Erythroblast (primary cell): ENCODE measurements at regions not wholly inside any gene's neighbourhood (a gene's known extent, or its start where the extent isn't known, plus 50 kb on each side); places are given as distances from the start of the nearest gene placed in this dataset.

Experiments used
- DNase-seq, 2 experiments: peaks; one replicate each; lab custom pipeline; 2025; lab: John Stamatoyannopoulos, UW
- GATA1 ChIP-seq: IDR thresholded peaks from 2 replicates; pipeline ENCODE4 v1.6.1; 2011; ENCODE audit warnings: low read depth, mild to moderate bottlenecking, control low read depth, low read length, moderate library complexity
- POLR2A ChIP-seq: IDR thresholded peaks from 2 replicates; pipeline ENCODE4 v1.6.1; 2011; ENCODE audit warnings: mild to moderate bottlenecking, low read length

DNA sequence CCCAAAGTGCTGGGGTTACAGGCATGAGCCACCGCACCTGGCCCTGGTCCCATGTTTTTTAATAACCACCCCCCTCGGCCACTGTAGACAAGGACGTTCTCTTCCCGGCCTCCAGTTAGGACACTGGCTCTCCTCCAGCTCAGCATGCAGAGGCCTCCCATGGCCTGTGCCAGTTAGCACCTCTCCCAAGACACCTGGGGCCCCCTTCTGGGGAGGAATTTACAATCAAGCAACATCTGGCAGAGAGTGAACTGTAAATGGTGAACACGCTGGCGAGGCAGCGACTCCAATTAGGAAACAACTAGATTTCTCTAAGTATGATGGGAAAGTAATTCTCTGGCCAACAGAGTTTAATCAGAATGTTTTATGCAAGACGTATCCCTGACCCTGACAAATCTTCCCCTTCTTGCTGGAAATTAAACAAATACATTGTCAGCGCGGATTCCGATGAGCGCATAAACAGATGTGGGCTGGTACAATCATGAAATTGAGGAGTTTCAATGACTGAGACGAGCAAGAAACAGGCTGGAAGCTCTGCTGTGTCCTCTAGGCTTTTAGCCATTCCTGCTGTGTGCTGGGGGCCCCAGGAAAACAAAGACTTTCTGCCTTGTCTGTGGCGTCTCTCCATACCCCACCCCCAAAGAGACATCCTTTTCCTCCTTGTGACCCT is 61.7 kb upstream of the DLK1 start:
- DNase-seq, result no peak
- TF ChIP-seq POLR2A, result no peak
- TF ChIP-seq GATA1, result no peak

DNA sequence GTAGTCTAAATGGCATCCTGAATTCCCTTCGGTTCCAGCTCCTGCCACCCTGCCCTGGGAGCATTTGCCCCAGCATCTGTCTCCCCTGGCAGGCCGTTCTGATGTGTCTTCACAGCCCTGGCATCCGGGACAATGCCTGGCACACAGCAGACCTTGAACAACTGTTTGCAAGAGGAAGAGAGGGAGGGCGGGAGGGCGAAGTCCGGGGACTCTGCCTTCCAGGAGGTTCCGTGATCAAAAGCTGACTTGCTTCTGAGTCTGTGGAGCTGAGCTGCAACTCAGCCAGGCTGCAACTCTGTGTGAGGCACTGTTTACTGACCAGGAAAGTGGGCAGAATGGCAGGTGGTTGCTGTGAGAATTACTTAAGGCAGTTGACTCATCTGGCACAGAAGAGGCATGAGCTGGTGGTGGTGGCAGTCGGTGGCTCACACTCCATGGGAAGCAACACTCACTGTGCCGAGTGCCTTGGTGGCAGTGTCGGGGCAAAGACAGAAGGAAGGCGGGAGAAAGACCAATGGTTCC is 61.1 kb upstream of the DLK1 start:
- no peak for DNase-seq
- no peak for TF ChIP-seq POLR2A
- TF ChIP-seq GATA1, result no peak

DNA sequence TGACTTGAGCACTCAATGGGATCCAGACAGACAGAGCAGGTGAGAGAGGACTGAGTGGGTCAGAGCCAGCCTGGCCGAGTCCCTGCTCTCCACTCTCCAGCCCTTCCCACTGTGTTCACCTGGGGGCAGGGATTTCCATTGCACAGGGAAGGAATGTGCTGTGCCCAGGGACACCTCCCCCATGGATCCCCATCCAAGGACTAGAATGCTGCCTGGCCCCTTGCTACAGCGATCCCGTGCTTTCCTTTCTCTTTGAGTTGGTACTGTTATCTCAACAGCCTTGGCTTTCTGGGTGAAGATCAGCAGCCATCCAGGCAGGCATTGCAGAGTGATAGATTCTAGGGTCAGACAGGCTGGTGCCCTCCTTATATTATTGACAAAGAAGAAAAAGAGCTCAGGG is 60.3 kb upstream of the DLK1 start:
- TF ChIP-seq POLR2A (no peak), GATA1 (no peak)
- DNase-seq, result no peak

DNA sequence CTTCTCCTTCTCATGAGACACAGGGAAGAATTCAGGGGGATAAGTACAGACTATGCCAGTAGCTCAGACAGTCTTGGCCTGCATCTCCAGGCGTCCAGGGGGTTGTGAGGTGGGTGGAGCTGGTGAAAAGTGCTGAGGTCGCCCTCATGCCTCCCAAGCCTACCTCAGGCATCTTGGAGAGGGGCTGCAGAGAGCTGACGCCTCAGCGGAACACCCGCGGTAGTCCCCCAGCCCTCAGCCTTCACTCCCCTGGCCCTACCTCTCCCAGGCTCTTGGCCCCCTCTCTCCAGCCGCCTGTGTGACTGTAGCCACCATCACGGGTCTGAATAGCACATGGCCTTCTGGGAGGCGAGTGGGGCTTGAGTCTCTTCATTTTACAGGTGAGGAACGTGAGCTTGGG is 59.8 kb upstream of the DLK1 start:
- DNase-seq, result no peak
- TF ChIP-seq POLR2A, result no peak
- TF ChIP-seq GATA1, result no peak

DNA sequence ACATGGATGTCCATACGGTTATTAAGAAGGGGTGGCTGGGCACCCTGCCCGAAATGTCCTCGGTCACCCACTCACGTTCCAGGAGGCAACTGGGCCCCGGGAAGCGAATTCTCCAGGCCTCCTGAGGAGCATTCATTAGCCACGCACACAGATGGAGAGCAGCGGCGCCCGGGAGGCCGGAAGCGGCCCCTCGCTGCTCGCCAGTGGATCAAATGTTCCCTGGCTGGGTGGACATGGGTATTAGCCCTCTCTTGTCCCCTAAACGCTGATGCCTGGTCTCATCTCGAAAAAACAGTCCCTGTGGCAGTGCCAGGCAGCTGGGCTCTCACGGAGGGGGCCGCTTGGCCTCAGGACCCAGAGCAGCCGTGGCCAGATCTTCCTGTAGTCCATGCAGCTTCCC is 59.0 kb upstream of the DLK1 start:
- DNase-seq, result no peak
- no peak for TF ChIP-seq POLR2A
- no peak for TF ChIP-seq GATA1

DNA sequence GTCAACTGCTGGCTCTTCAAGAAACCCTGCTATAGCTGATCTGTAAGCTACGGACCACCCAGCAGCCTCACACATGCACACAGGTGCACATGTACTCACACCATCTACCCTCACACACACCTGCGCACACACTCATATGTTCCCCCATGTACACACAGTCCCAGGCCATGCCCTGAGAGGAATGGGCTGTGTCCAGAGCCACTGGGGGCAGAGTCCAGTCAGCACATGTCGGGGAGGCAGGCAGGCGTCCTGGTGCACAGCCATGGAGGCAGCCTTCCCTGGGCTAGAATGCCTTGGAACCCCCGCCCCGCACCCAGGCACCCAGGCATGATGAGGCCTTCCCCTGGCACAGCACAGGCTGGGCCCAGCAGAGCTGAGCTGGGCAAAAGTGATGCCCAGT is 58.3 kb upstream of the DLK1 start:
- DNase-seq, result no peak
- TF ChIP-seq GATA1, result no peak
- TF ChIP-seq POLR2A, result no peak

DNA sequence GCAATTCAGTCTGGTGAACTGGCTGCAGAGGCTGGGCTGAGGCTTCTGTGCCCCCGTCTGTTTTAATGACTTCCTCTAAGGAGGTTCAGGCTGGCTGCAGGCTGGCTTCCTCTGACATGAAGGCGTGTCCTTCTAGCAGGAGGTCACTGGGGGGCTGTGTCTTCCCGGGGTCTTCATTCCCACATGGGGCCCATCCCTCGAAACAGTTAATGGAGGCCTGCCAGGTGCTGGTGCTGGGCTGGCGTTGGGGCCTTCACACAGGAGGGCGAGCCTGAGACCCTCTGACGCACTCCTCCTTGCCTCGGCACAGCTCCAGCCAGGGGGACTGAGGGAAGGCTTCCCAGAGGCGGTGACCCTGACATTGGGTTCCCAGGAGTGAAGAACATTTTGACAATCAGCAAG is 57.7 kb upstream of the DLK1 start:
- no peak for DNase-seq
- TF ChIP-seq POLR2A (no peak), GATA1 (no peak)

DNA sequence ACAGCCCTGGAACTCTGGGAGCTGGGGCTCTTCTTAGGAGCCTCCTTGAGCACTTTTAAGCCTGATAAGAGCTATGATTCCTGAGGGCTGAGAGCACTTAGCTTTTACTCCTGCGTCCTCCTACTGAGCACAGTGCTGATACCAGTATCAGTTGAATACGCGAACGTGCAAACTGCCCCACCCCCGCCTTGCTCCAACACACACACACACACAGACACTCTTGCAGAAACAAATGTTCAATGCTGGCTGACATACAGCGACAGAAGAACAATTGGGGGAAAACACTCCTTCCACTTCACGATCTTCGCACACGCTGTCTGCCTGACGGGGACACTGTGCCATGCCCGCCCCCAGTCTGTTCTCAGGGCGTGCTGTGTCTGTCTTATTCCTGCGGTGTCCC is 57.2 kb upstream of the DLK1 start:
- peak; percentile 52 to 72 for DNase-seq
- TF ChIP-seq POLR2A (no peak), GATA1 (no peak)

DNA sequence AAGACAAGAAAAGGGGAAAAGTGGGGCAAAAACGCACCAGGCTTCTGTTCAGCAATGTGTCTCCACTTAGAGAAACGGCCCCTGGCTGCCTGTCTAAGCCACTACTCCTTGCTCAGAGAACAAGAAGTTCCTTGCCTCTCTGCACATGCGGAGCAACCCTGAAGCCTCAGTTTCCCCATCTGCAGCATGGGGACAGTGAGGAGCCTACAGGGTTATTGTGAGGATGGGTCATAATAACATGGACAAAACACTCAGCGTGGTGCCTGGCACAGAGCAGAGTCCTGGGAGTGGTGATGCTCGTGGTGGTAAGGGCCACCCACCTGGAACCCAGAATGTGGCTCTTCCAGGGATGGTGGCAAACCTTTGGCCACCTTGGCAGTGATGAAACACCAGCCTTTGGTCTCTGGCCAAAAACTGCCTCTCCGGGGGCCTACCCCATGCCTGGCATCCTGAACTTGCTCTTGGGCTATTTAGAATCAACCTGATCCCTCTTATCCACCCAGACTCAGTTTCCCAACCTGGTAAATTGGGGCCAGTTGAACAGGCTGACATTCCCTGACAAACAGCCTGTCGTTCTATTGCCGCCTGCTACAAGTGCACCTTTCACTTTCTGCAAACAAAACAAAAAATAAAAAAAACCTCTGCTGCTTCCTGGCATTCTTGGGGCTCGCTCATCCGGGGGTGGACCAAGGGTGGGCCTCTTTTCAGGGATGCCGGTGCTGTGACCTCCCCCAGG is 56.5 kb upstream of the DLK1 start:
- no peak for TF ChIP-seq POLR2A
- TF ChIP-seq GATA1, result no peak
- DNase-seq, result no peak

DNA sequence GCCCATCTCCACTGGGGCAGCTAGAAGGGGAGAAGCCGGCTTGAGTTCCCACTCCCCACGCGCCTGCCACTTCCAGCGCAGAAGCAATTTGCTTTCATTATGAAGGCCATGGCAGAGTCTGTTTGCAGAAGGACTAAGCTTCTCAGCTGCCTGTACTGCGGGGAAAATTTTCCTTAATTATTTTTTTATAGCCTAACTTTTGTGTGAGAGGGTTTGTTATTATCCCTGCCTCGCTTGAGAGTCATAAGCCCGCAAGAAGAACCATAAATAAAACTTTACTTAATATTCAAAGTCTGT is 56.0 kb upstream of the DLK1 start:
- no peak for TF ChIP-seq POLR2A
- TF ChIP-seq GATA1, result no peak

DNA sequence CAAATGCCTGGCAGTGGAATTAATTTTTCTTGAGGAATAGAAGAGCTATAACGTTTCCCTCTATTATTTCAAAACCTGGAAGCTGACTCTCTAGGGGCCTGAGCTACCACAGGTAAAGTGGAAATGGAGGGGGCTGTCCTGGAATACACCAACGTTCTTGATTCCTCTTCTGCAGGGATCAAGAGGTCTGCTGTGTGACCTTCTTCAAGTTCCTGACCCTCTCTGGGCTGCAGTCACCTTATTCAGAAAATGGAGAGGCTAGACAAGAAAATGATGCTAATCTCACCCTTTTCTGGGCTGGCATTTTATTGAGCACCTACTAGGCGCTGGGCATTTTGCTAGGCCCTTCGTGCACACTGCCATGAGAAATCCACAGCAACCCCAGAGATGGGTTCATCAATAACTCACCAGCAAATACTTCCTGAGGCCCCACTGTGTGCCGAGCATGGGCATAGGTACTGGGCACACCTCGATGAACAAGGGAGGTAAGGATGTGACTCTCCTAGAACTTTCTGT is 55.2 kb upstream of the DLK1 start:
- TF ChIP-seq GATA1 (no peak), POLR2A (no peak)

More for the DNA sequence above, 56.0 kb upstream of the DLK1 start:
- DNase-seq, result no peak

DNA sequence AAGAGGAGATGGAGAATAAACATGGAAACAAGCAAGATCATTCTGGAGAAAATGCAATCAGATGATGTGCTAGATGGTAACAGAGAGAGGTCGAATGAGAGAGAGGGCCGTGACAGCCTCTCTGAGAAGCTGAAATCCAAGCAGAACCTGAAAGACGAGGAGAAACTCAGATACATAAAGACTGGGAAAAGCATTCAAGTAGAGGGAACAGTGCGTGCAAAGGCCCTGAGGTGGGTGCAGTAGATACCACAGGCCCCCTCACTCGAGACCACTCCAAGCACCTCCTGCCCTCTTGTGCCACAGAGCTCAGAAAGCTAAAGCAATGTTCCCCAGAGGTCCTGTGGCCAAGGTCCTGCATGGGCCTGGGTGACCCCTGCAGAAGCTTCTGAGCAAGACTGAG is 54.8 kb upstream of the DLK1 start:
- DNase-seq, result no peak
- TF ChIP-seq POLR2A (no peak), GATA1 (no peak)

More for the DNA sequence above, 55.2 kb upstream of the DLK1 start:
- no peak for DNase-seq

DNA sequence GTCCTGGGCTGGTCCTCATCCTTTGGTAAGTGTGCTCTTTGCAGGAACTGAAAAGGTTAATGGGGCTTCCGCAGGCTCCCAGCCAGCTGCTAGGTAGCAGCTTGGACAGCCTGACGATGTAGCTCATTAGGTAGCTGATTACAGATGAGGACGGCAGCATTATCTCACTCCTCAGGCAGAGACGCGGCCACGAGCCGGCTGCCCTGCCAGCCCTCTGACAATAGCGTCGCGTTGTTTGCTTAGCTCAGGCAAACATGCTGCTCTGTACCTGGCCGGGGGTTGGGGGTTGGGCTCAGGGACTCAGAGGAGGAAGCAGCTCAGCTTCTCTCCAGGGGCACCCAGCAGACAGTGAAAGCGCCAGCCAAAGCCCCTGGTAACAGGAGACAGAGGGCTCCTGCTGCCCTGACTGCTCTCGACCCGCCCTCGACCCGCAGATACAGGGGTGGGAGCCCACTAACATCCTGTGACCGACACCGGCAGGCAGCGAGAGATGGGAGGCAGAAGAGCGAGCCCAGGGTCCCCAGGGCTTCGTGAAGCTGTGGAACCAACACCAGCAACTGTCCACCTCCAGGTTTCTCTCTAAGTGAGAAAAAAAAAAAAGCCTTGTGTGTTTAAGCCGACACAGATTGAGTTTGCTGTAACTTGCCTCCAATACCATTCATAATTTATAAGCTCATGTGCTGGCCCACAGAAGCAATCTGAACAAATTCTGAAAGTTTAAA is 53.4 kb upstream of the DLK1 start:
- DNase-seq, result peak; percentile 55 to 81
- TF ChIP-seq GATA1, result no peak
- TF ChIP-seq POLR2A, result no peak

DNA sequence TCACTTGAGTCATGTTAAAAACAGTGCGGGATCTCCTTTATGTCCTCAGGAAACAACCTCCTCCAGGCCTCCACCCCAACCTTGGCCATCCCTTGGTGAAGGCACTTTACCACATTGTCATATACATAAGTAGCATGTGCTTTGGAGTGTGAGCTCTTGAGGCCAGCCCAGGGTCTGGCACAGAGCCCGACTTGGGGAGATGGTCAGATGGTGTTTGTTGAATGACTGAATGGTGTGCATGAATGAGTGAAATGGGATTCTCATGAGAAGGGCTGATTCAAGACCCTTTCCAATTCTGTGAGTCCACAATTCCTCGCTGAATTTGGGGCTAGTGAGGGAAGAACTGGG is 52.9 kb upstream of the DLK1 start:
- no peak for TF ChIP-seq POLR2A

More for the DNA sequence above, 52.9 kb upstream of the DLK1 start:
- DNase-seq, result peak in 1 of 2 experiments; percentile 28
